HCT116 (cell line): ENCODE measurements at regions not wholly inside any gene's neighbourhood (a gene's known extent, or its start where the extent isn't known, plus 50 kb on each side); places are given as distances from the start of the nearest gene placed in this dataset.

Experiments
- ATAC-seq: fragments of 200-7000 bp; cut with Tn5 transposase; 2 replicates; pipeline ENCODE4 v1.9.1; 2020; ENCODE audit warnings: mild to moderate bottlenecking, moderate library complexity
- BruUV-seq: library from RNA; stranded (reverse); fragments of 400-500 nt; replicated peaks from 2 replicates; lab custom pipeline; 2021; lab: Mats Ljungman, UMichigan
- CTCF ChIA-PET: fragments of 300-600 bp; sonication (Branson Sonifier 250); formaldehyde crosslinking; loops from one replicate; lab custom pipeline; 2021; ENCODE audit warnings: antibody characterized with exemption; lab: Charles Lee
- POLR2A ChIA-PET: fragments of 300-600, 350-600 bp; sonication (Branson Sonifier 250); formaldehyde crosslinking; loops from one replicate; lab custom pipeline; 2021; ENCODE audit warnings: antibody characterized with exemption; lab: Charles Lee
- RAD21 ChIA-PET, 2 experiments: fragments of 300-600 bp; sonication (Branson Sonifier 250); formaldehyde crosslinking; loops; one replicate each; lab custom pipeline; 2023; ENCODE audit warnings: low total read pairs in 2 of 2; ENCODE audit not compliant: uncharacterized antibody in 2 of 2, unreplicated experiment in 2 of 2, low non-redundant PET in 1 of 2; lab: Charles Lee
- DNase-seq: peaks from one replicate; pipeline ENCODE4 v3.0.0-alpha.2; 2010; ENCODE audit warnings: low read depth, low spot score
- H2AFZ ChIP-seq: fragments of 200-600 bp; shearing (Covaris generic), sonication (generic); 2 replicates; pipeline ENCODE4 v1.6.1; 2017; ENCODE audit warnings: low read depth, mixed run types, mixed read lengths, antibody characterized with exemption, low read length; ENCODE audit not compliant: poor library complexity, severe bottlenecking
- H3K27ac ChIP-seq: 2 replicates; pipeline ENCODE4 v1.5.1; 2012; ENCODE audit warnings: low read depth, low read length
- H3K27me3 ChIP-seq: fragments of 200-600 bp; sonication (generic); 2 replicates; pipeline ENCODE4 v1.6.1; 2016; ENCODE audit warnings: mixed run types, low read length, mixed read lengths; ENCODE audit not compliant: insufficient read depth
- H3K36me3 ChIP-seq, 2 experiments: fragments of 200-500 bp in 1 of 2; fragments of 200-600 bp in 1 of 2; sonication (Bioruptor generic) in 1 of 2; sonication (generic) in 1 of 2; 2 replicates each; pipeline versions ENCODE4 v1.5.1 to v1.6.1; 2014 to 2016; ENCODE audit warnings: low read length in 2 of 2, inconsistent platforms in 1 of 2, mixed read lengths in 1 of 2, mixed run types in 1 of 2; ENCODE audit not compliant: insufficient read depth in 2 of 2, control insufficient read depth in 1 of 2
- H3K4me1 ChIP-seq, 2 experiments: fragments of 200-600 bp in 1 of 2; sonication (generic) in 1 of 2; 2 replicates each; pipeline versions ENCODE4 v1.5.1 to v1.6.1; 2012 to 2017; ENCODE audit warnings: low read length in 2 of 2, inconsistent platforms in 1 of 2, mild to moderate bottlenecking in 1 of 2, mixed read lengths in 1 of 2, mixed run types in 1 of 2, moderate library complexity in 1 of 2; ENCODE audit not compliant: insufficient read depth in 2 of 2, control insufficient read depth in 1 of 2
- H3K4me2 ChIP-seq: fragments of 200-600 bp; sonication (generic); 2 replicates; pipeline ENCODE4 v1.6.1; 2017; ENCODE audit warnings: mixed run types, low read length, mixed read lengths
- H3K4me3 ChIP-seq, 2 experiments: fragments of 200-600 bp in 1 of 2; sonication (generic) in 1 of 2; replicated peaks in 1 of 2; 2 replicates each; pipeline ENCODE4 v1.5.1; 2011 to 2016; ENCODE audit warnings: low read length in 2 of 2, control low read depth in 1 of 2, low read depth in 1 of 2, mild to moderate bottlenecking in 1 of 2, mixed read lengths in 1 of 2, mixed run types in 1 of 2
- H3K79me2 ChIP-seq: fragments of 200-600 bp; sonication (generic); 2 replicates; pipeline ENCODE4 v1.6.1; 2017; ENCODE audit warnings: mild to moderate bottlenecking, mixed run types, low read length, moderate library complexity, mixed read lengths; ENCODE audit not compliant: insufficient read depth
- H3K9ac ChIP-seq: fragments of 200-600 bp; sonication (generic); 2 replicates; pipeline ENCODE4 v1.6.1; 2016; ENCODE audit warnings: low read length, mixed read lengths
- H3K9me2 ChIP-seq: fragments of 200-600 bp; sonication (generic), shearing (Covaris generic); 2 replicates; pipeline ENCODE4 v1.6.1; 2017; ENCODE audit warnings: mixed run types, mild to moderate bottlenecking, moderate library complexity; ENCODE audit not compliant: insufficient read depth
- H3K9me3 ChIP-seq, 2 experiments: fragments of 200-500 bp in 1 of 2; fragments of 200-600 bp in 1 of 2; sonication (Bioruptor generic) in 1 of 2; sonication (generic) in 1 of 2; 2 replicates each; pipeline ENCODE4 v1.6.1; 2014 to 2017; ENCODE audit warnings: low read length in 2 of 2, mixed read lengths in 2 of 2, inconsistent platforms in 1 of 2, low read depth in 1 of 2, mild to moderate bottlenecking in 1 of 2, mixed run types in 1 of 2, moderate library complexity in 1 of 2; ENCODE audit not compliant: control insufficient read depth in 1 of 2, insufficient read depth in 1 of 2
- H4K20me1 ChIP-seq: fragments of 200-600 bp; sonication (generic), shearing (Covaris generic); 2 replicates; pipeline ENCODE4 v1.6.1; 2017; ENCODE audit warnings: mixed run types, mild to moderate bottlenecking, moderate library complexity; ENCODE audit not compliant: insufficient read depth
- ATF3 ChIP-seq: IDR thresholded peaks from 2 replicates; pipeline ENCODE4 v1.6.1; 2012
- CBX3 ChIP-seq: IDR thresholded peaks from 2 replicates; pipeline ENCODE4 v1.6.1; 2012; ENCODE audit warnings: low read depth
- CEBPB ChIP-seq: IDR thresholded peaks from 2 replicates; pipeline ENCODE4 v1.6.1; 2012; ENCODE audit warnings: low read depth
- CTCF ChIP-seq, 3 experiments: fragments of 200-600 bp in 1 of 3; sonication (generic) in 1 of 3; IDR thresholded peaks in 2 of 3; conservative IDR thresholded peaks in 1 of 3; 2 replicates each; pipeline ENCODE4 v1.5.1; 2012 to 2017; ENCODE audit warnings: low read depth in 2 of 3, low read length in 2 of 3, antibody characterized with exemption in 1 of 3, borderline replicate concordance in 1 of 3, control low read depth in 1 of 3, mild to moderate bottlenecking in 1 of 3, mixed read lengths in 1 of 3, mixed run types in 1 of 3, moderate library complexity in 1 of 3; ENCODE audit not compliant: insufficient read depth in 1 of 3
- EGR1 ChIP-seq: IDR thresholded peaks from 2 replicates; pipeline ENCODE4 v1.6.1; 2012; ENCODE audit warnings: low read depth
- ELF1 ChIP-seq: IDR thresholded peaks from 2 replicates; pipeline ENCODE4 v1.6.1; 2012; ENCODE audit warnings: low read depth, borderline replicate concordance
- EZH2 ChIP-seq: fragments of 200-600 bp; sonication (generic); IDR thresholded peaks from 2 replicates; pipeline ENCODE4 v1.6.1; 2017; ENCODE audit warnings: antibody characterized with exemption, mixed run types
- EZH2phosphoT487 ChIP-seq: fragments of 200-600 bp; IDR thresholded peaks from 2 replicates; pipeline ENCODE4 v1.6.1; 2018; ENCODE audit warnings: antibody characterized with exemption, borderline replicate concordance
- FOSL1 ChIP-seq: IDR thresholded peaks from 2 replicates; pipeline ENCODE4 v1.6.1; 2012; ENCODE audit warnings: low read depth
- JUND ChIP-seq: IDR thresholded peaks from 2 replicates; pipeline ENCODE4 v1.6.1; 2012
- MAX ChIP-seq: IDR thresholded peaks from 2 replicates; pipeline ENCODE4 v1.6.1; 2012
- POLR2A ChIP-seq: IDR thresholded peaks from 2 replicates; pipeline ENCODE4 v1.7.0; 2011; ENCODE audit warnings: borderline replicate concordance; ENCODE audit not compliant: insufficient read depth, insufficient read length; ENCODE audit errors: extremely low read depth
- POLR2AphosphoS5 ChIP-seq: IDR thresholded peaks from 2 replicates; pipeline ENCODE4 v1.6.1; 2011; ENCODE audit warnings: mild to moderate bottlenecking, low read depth, low read length, moderate library complexity
- RAD21 ChIP-seq: IDR thresholded peaks from 2 replicates; pipeline ENCODE4 v1.6.1; 2012; ENCODE audit warnings: low read depth, mild to moderate bottlenecking
- REST ChIP-seq: IDR thresholded peaks from 2 replicates; pipeline ENCODE4 v1.6.1; 2012; ENCODE audit warnings: low read depth
- SIN3A ChIP-seq: IDR thresholded peaks from 2 replicates; pipeline ENCODE4 v1.6.1; 2012; ENCODE audit warnings: low read depth
- SP1 ChIP-seq: IDR thresholded peaks from 2 replicates; pipeline ENCODE4 v1.6.1; 2012; ENCODE audit warnings: low read depth
- SRF ChIP-seq: IDR thresholded peaks from 2 replicates; pipeline ENCODE4 v1.6.1; 2012; ENCODE audit warnings: low read depth
- TCF7L2 ChIP-seq: IDR thresholded peaks from 2 replicates; pipeline ENCODE4 v1.7.0; 2011; ENCODE audit warnings: borderline replicate concordance, inconsistent platforms; ENCODE audit not compliant: insufficient read depth, insufficient read length; ENCODE audit errors: extremely low read depth
- YY1 ChIP-seq: IDR thresholded peaks from 2 replicates; pipeline ENCODE4 v1.6.1; 2011; ENCODE audit warnings: low read length, low read depth, moderate library complexity, mild to moderate bottlenecking; ENCODE audit not compliant: insufficient replicate concordance; ENCODE audit errors: extremely low read depth
- ZFX ChIP-seq: fragments of 450-650 bp; IDR thresholded peaks from 2 replicates; pipeline ENCODE4 v1.6.1; 2017
- ZNF274 ChIP-seq: fragments of 200-500 bp; sonication (Bioruptor generic); IDR thresholded peaks from 2 replicates; pipeline ENCODE4 v1.6.1; 2014; ENCODE audit warnings: mild to moderate bottlenecking, low read depth, low read length, inconsistent platforms
- intact Hi-C: fragments of 100-400 bp; cut with micrococcal nuclease; formaldehyde crosslinking; loops from 2 replicates; pipeline ENCODE4 v1.10.0; 2022

GRCh38 chr13:48892053-48892687 lies 83.5 kb upstream of the FNDC3A start:
- H3K4me3 ChIP-seq = no peak overlapping the region
- RAD21 ChIA-PET = no interaction called here
- no peaks in the 10 kb centered on the region for H3K9me2 ChIP-seq
- H3K36me3 ChIP-seq = no peaks in the 10 kb centered on the region
- peak overlapping the region; percentile 59 for H3K4me2 ChIP-seq
- ATAC-seq (peak; percentile 82), DNase-seq (peak; percentile 59)
- H3K9ac ChIP-seq = peak overlapping the region; percentile 4; the same call in 1 of the 2 replicates
- no peaks in the 10 kb centered on the region for H3K9me3 ChIP-seq
- POLR2A ChIA-PET = no interaction called here
- H2AFZ ChIP-seq = peak overlapping the region; percentile 92
- BruUV-seq = no TSS peak
- H3K27me3 ChIP-seq = no peaks in the 10 kb centered on the region
- H4K20me1 ChIP-seq = no peaks in the 10 kb centered on the region
- intact Hi-C loops = no loop called here
- CTCF ChIA-PET = no interaction called here
- no peaks in the 10 kb centered on the region for H3K79me2 ChIP-seq
- H3K27ac ChIP-seq = peak overlapping the region; percentile 23; the same call in 1 of the 2 replicates
- peaks cover 4 to 22% of the 10 kb centered on the region in 2 experiments for H3K4me1 ChIP-seq
- TF ChIP-seq TCF7L2 = peak; percentile 30
- TF ChIP-seq YY1 = no peak
- TF ChIP-seq POLR2A = no peak
- no peak for TF ChIP-seq CTCF (IDR thresholded peaks at IDR 0.05 in 2 of 3, conservative IDR thresholded peaks at IDR 0.05 in 1 of 3; ENCODE audit: borderline replicate concordance in 1 of 3, insufficient read depth in 1 of 3, low read depth in 2 of 3, low read length in 2 of 3)
- TF ChIP-seq CBX3 = no peak
- TF ChIP-seq SRF = peak; percentile 66
- TF ChIP-seq CEBPB = 0 out of 2 replicates have a peak, but pooled peaks have one; percentile 10
- peak; percentile 86 for TF ChIP-seq FOSL1
- no peak for TF ChIP-seq RAD21
- peak; percentile 61 for TF ChIP-seq SP1
- TF ChIP-seq ZFX = no peak
- no peak for TF ChIP-seq ZNF274
- TF ChIP-seq EZH2 = no peak
- no peak for TF ChIP-seq POLR2AphosphoS5
- peak; percentile 52 for TF ChIP-seq REST
- no peak for TF ChIP-seq ELF1
- TF ChIP-seq JUND = peak; percentile 71
- no peak for TF ChIP-seq EZH2phosphoT487
- no peak for TF ChIP-seq EGR1
- TF ChIP-seq MAX = 0 out of 2 replicates have a peak, but pooled peaks have one; percentile 3
- TF ChIP-seq SIN3A = no peak
- TF ChIP-seq ATF3 = no peak
